NCI-H2029 (cell line): ENCODE measurements at regions not wholly inside any gene's neighbourhood (a gene's known extent, or its start where the extent isn't known, plus 50 kb on each side); places are given as distances from the start of the nearest gene placed in this dataset.
A peak's percentile ranks its signal among the peaks of the same experiment; 100 is the strongest.
"Not testable (repeated sequence)": the region's sequence is repeated elsewhere in the genome, so short reads cannot be mapped to it uniquely, and the experiment has no call there.

Experiments used
- DNase-seq: peaks from one replicate; lab custom pipeline; 2025; lab: John Stamatoyannopoulos, UW

DNA sequence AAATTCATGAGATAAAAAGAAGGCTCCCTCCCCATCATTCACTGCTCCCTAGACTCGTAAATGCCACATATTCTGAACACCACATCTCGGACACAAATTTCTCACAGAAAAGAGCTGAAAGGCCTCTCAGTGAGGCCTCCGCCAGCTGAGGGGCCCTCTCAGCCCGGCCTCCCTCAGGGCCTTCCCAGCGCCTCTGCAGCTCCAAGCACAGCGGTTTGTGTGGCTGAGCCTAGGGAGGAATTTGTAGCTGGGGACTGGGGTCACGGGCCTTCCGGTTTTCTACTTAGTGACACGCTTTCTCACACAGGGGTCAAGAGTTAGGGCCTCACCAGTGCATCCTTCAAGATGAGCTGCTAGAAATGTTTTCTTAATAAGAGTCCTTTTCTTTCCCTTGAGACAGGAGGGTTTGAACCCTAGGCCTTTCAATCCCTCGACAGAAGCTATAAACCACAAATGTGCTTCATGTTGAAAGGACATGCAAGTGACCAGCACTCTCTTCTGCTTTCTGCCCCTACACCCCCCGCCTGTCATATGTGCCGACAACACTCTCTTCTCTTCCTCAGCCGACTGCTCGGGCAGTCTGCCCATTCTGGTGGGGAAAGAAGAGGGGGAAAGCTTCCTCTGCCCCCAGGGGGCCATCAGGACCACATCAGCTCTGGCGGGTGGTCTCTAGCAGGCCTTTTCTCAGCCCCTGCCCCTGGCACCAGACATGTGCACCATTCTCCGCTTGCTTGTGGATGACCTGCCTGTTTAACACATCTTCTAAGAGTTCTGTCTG, 104.9 kb downstream of the CHIC2 start:
- no peak for DNase-seq

DNA sequence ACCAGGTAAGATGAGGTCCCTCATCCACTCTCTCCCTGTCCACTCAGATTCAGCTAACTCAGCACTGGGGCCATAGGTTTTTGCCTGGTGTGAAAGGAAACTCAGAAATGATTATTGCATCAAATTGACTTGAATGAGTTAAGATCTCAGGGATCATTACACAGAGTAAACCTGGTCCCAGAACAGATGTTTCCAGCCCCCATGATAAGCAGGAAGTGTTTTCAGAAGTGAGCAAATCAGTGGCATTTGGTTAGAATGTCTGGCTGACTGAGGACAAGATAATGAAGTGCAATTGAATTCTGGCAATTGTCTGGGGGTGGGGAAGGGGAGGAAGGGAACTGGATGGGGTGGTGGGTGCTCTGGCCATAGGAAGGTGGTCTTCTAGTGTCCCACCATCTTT, 108.0 kb downstream of the CHIC2 start:
- DNase-seq: no peak

DNA sequence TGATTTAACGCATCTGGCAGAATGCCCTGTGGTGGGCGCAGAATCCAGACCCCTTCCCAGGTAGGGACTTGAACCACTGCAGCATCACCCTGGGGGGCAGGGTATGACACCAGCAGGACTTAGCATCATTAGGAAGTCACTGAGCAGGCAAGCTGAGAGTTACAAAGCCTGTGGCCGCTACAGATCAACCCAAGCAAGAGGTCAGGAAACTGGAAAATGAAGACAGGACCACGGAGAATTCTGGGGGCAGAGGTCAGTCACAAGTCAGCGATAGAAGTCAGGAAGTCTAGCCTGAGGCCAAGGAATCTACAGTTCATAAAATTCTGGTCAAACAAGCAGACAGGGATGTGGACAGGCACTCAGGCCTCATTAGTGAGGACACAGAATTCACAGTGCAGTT, 108.4 kb downstream of the CHIC2 start:
- DNase-seq: no peak

DNA sequence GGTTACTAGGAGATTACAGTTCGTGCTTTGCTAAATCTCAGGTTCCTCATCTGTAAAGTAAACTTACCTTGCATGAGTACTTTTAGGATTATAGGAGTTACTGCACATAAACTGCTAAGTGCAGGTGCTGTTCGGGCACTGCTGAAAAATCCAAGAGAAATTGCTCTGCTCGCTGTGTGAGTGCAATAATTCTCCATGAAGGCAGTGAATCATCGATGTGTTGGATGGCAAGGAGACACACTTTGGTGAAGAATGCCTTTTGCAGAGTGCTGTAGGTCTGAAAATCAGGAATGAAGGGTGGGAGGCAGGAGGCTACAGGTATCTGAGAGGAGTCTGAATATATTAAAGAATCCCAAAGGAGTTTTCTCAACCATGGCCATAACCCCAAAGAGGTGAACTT, 113.0 kb downstream of the CHIC2 start:
- DNase-seq: no peak

DNA sequence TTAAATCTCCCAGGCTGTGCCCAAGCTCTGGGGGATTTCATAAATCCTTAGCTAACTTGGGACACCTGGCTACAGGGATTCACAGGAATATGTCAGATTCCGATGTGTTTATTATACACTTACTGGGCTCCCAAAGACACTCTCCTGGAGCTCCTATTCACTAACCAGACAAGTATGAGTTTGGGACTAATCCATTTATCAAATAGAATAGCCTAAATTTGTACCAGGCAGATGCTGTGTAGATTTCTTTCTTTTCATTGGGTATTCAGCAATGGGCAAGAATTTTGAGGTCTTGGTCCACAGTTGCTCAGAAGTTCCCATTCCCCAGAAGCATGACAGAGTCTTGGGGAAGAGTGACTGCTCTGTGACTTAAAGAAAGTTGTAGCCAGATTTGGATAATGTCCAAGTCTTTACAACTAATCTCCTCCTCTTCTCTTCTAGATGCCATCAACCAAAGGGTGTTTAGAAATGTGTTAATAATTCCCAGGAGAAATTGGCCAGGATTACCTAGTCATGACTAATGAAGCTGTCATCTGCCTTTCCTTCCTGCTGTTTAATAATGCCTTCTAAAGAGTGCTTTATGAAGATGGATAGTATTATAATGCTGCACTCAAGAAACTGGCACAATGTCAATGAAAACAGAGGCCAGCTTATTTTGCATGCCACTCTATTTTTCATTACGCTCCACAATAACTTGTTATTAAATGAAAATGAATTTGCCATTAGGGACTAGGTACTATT, 120.9 kb downstream of the CHIC2 start:
- DNase-seq: peak; percentile 5

DNA sequence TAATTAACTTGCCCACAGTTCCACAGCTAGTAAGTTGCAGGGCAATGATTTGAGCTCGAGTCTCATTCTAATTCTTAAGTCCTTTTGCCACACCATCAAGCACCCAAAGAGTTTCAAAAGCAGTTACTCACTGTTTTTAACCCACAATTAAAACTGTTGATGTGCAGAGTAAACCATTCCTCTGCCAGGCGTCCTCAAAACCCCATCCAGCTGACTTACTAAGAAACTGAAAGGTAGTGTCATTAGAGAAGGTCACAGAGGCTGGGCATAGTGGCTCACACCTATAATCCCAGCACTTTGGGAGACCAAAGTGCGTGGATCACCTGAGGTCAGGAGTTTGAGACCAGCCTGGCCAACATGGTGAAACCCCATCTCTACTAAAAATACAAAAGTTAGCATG, 121.7 kb downstream of the CHIC2 start:
- no peak for DNase-seq

DNA sequence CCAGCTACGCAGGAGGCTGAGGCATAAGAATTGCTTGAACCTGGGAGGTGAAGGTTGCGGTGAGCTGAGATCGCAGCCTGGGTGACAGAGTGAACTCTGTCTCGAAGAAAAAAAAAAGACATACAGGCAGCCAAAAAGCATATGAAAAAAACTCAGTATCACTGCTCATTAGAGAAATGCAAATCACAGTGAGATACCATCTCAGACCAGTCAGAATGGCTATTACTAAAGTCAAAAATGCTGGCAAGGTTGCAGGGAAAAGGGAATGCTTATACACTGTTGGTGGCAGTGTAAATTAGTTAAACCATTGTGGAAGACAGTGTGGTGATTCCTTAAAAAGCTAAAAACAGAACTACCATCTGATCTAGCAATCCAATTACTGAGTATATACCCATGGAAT, 123.1 kb downstream of the CHIC2 start:
- no peak for DNase-seq

DNA sequence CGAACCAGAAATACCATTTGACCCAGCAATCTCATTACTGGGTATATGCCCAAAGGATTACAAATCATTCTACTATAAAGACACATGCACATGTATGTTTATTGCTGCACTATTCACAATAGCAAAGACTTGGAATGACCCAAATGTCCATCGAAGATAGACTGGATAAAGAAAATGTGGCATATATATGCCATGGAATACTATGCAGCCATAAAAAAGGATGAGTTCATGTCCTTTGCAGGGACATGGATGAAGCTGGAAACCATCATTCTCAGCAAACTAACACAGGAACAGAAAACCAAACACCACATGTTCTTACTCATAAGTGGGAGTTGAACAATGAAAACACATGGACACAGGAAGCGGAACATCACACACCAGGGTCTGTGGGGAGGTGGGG, 124.5 kb downstream of the CHIC2 start:
- DNase-seq: not testable (repeated sequence)

DNA sequence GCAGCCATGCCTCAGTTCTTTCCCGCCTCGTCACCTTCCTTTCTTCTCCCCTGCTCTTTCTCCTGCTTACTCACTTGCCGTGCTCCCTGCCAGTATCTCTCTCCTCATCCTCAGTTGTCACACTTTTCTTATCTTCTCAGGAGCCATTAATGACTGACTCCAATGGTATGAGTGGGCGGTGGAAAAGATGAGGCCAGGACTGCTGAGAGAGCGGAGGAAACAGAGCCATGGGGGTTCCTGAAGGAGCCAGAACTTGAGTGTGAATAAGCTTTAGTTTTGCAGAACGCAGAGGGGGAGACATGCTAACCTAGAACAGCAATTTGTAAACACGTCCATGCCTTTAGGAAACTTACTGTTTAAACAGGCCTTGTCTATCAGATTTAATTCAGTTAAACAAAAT, 126.5 kb downstream of the CHIC2 start:
- no peak for DNase-seq

DNA sequence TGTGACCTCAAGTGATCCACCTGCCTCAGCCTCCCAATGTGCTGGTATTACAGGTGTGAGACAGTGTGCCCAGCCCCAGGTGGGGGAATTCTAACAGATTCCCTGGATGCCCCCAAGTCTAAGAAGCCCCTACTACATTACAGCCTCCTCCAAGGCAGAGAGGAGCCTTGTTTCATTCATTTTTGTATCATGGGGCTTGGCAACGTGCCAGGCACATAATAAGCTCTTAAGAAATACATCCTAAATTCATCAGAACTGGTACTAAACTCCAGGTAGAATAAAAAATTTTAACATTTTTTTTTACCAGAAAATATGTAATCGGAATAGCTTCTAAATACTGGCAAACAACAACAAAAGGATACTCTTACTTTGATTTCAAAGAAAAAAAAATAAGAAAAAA, 127.1 kb downstream of the CHIC2 start:
- DNase-seq: no peak

DNA sequence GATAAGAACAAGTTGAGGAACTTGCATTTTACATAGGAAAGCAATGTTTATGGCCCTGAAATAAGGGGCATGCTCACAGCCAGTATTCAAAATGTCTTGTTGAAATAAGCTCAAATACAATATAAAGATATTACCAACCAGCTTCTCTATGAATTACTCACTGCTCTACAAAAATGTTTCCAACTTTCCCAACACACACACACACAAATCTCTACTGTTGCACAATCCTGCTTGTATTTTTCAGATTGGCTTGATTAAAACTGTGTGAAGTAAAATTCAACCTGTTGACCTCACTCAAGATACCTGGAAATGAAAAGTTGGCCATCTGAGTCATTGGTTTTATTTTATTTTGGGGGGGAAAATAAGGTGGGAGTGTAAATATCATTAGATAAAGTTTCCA, 128.6 kb downstream of the CHIC2 start:
- DNase-seq: no peak

DNA sequence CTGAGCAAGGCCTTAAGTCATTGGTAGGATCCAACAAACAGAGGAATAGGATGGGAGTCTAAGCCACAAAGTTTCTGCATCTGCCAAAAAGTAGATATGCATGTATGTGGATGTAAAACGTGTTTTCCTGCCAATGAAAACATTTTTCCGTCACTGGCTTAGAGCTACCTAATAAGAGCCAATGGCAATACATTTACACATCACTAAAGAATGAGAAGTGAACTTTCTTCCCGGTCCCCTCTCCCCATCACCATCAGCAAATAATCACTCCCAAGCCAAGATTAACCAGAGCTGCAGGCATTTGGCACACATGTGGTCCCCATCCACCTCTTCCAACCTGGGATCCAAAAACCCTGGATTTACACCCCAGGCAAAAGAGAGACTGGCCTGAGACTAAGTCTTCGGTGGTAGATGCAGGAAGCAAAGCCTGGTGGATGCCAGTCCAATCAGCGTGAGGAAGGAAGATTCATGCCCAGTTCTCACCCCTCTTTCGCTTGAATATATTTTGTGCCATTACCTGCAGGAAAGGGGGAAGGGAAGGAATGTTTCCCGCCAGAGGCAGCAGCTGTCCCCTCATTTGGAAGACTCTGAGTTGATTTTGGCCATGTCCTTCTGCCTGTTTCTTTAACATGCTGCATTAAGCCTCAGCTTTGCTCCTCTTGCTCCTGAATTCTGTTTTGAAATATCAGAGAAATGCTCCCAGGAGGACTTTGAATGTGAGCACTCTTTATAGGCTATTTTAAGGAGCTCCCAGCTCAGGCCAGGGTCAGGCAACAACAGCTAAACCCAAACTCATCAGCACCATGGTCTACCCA, 131.4 kb downstream of the CHIC2 start:
- no peak for DNase-seq

DNA sequence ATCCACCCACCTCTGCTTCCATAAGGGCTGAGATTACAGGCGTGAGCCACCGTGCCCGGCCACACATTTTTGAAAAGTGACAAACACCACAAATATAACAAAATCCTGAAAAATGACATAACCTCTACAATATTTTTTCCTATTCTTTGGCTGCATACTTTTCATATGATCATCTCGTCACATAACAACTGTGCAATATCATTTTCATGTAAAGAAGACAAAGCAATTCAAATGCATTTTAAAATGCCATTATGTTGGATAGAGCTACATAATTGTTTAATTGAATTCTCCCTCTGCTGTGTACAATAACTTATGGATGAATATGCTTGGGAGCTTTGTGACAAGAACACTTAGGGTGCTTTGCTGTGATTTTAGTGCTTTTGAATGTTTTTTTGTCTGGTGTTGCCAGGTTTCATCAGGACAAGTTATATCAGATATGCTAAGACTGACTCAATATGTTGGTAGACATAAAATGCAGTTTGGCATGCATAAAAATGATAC, 132.9 kb downstream of the CHIC2 start:
- DNase-seq: no peak

DNA sequence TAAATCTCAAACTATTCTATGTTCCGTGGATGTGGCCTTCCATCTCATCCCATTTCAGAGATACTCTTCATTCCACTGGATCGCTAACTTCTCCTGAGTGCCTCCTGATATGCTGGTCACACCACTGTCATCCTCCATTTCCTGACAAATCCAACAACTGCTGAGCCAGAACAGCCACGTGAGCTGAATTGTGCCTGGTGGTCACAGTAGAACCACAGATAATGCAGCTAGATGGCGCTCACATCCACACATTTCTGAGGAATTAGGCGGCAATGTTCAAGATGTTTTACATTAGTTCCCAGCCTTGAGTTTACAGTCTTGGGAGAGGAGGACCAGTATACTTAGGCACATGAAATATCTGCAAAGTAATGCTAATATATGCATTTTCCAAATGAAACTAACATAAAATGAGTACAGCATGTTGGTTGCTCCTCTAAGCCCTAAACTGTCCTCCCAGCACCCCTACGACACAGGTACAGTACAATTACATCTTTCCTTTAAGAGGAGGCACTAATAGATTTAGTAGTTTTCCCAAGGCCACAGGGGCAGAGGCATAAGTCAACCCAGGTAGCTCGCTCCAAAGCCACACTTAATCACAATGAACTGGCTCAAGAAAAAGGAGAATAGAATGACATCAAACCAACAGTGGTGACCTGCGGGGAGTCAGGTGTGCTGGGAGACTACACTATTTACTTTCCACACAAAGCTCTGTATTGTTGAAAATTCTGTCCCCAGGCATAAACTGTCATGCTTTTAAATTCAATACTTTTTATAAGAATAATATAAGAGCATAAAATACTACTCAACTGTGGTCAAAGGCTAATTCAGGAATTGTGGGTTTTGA, 134.2 kb downstream of the CHIC2 start:
- DNase-seq: peak; percentile 68

DNA sequence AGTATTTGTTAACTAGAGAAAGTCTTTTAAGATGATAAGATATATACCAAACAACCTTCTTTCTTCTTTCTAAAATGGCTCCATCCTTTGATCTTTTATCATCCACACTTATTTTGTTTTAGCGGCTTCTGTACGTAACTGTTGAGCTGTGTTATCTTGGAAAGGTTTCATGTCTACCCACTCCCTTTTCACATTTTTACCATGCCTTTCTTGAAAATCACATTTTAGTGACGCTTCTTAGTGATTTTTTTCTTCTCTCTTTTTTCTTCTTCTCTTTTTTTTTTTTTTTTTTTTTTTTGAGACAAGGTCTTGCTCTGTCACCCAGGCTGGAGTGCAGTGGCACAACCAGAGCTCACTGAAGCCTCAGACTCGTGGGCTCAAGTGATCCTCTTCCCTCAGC, 135.1 kb downstream of the CHIC2 start:
- DNase-seq: no peak

DNA sequence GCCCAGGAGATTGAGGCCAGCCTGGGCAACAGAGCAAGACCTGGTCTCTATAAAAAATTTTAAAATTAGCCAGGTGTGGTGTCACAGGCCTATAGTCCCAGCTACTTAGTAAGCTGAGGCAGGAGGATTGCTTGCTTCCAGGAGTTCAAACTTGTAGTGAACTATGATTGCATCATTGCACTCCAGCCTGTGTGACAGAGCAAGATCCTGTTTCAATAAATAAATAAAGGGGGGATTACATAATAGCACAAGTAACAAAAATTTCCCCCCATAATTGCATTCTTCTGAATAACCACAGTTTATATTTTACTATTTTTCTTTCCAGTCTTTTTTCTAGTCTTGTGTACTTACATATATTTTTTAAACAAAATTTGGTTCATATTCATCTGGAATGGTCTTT, 135.6 kb downstream of the CHIC2 start:
- DNase-seq: no peak

DNA sequence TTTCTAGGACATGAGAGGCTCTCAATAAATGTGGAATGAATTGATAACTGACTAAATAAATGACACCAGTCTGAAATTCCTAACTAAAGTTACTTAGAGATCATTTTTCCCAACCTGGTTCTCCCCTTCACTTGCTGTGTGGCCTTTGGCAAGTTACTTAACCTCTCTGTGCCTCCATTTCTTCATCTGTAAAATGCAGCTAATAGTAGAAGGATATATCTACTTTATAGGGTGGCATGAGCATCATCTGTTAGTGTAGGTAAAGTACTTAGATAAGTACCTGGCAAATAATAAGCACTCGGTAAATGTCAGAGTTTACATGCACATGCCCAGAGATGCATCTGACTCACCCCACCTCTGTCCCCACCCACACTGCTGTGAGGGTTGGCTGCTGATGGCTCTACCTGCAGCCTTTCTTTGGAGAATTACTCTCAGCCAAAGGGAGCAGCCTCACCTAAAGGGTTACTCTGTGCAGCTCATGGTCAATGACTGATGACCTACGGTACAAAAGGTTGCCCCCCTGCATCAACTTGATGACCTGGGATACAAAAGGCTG, 139.3 kb downstream of the CHIC2 start:
- no peak for DNase-seq

DNA sequence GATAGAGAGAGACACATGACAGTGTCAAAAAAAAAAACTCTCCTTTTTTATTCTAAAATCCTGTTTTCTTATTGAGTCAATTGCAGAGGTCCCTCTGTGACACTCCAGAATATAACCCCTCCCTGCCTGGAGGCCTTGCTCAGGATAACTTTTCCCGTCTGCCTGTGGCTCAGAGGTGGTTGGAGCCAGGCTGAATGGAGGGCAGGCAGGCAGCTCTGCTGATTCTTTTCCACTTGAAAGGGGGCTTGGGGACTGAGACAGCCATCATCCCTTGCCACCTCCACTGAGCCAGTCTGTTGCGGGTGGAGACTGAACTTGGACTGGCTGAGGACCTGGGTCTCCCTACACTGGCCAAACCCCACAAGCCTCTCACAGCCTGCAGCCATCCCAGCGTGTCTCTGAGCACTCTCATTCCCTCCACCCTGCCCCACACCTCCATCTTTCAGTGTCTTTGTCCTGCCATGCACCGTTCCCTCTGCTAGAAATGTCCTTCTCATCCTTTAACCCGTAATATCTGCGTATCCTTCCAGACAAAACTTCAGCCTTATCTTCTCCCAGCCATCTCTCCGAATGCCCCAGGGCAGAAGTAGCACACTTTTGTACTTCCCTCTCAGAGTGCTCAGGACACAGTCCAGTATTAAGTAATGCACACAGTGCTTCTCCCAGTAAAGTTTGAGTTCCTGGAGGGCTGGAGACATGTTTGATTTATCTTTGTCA, 139.9 kb downstream of the CHIC2 start:
- no peak for DNase-seq

DNA sequence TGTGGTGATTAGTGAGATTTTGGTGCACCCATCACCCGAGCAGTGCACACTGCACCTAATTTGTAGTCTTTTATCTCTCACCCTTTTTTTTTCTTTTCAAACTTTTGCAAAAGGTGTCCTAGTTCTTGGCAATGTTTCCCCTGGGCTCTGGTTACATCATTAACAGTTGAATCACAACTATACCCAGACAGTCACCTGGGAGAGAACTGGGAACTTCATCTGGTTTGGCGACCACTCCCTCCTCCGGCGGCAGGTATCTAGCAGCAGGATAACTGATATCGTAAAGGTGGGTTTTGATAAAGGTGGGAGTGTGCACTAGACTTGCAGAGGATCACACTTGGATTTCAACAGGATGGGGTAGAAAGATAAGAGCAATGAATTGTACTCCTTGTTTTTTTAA, 140.5 kb downstream of the CHIC2 start:
- DNase-seq: no peak

DNA sequence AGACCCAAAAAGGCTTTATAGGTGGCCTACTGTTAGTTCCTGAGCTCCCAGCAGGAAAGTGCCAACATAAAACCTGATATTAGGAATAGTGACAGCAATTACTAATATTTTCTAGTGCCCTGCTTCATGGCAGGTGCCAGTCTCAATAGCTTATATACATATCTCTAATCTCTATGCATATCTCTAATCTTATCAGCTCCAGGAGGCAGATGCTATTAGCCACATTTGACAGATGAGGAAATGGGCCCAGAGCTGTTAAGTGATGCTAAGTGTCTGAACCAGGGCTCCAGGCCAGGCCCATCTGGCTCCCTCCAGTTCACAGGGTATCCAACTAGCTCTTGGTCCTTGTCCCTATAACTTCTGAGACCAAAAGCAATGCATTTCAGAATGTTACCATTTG, 142.5 kb downstream of the CHIC2 start:
- DNase-seq: no peak

DNA sequence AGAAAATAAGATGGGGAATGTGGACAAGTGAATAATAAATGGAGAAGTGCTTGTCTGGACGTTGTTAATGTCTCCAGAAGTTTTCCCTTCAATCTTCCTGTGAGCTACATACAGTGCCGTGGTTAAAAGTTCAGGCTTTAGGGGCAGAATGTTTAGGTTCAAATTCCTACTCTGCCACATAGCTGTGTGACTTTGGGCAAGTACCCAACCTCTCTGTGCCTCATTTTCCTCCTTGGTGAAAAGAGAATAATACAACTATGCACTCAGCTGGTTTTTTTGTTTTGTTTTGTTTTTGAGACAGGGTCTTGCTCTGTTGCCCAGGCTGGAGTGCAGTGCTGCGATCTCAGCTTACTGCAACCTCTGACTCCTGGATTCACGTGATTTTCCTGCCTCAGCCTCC, 143.5 kb downstream of the CHIC2 start:
- DNase-seq: no peak
